ENCODE measurements at regions not wholly inside any gene's neighbourhood (a gene's known extent, or its start where the extent isn't known, plus 50 kb on each side); places are given as distances from the start of the nearest gene placed in this dataset.

DNA sequence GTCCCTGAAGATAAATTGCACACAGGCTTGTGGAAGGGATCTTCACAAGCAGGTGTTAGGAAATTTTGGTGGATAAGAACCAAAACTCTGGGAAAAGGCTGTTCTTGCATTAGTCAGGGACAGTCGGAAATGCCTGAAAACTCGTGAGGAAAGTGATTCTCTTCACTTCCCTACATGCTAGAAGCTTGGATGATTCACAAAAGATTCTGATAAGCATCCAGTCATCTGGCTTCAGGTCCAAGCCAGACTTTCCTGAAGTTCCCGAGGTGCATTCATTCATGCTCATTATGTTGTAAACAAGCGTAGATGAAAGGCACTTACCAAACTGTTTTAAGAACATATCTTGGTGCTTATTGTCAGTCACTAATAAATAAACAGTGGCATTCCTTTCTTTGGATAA lies 1028.7 kb downstream of the NTRK3 start:
- DNase-seq = no peak

DNA sequence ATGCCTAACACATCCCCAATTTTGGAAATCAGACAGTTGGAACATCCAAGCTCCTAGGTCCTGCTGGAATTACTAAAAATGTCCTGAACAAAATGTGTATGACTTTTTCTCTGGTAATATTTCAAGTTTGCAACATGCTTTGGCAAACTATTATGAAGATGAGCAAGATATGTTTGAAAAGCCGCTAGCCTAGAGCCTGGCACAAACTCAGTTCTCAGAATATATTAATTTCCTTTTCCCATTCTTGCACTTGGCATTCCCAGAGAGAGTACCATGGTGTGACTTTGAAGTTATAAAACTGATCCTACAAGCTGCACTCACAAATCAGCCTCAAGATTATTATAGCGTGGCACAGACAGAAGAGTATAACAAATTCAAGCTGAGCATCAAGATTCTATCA lies 1031.1 kb downstream of the NTRK3 start:
- DNase-seq = no peak

- DNase-seq = no peak
Measured at GRCh38 chr15:87224404-87224803, 1032.1 kb downstream of the NTRK3 start.

DNA sequence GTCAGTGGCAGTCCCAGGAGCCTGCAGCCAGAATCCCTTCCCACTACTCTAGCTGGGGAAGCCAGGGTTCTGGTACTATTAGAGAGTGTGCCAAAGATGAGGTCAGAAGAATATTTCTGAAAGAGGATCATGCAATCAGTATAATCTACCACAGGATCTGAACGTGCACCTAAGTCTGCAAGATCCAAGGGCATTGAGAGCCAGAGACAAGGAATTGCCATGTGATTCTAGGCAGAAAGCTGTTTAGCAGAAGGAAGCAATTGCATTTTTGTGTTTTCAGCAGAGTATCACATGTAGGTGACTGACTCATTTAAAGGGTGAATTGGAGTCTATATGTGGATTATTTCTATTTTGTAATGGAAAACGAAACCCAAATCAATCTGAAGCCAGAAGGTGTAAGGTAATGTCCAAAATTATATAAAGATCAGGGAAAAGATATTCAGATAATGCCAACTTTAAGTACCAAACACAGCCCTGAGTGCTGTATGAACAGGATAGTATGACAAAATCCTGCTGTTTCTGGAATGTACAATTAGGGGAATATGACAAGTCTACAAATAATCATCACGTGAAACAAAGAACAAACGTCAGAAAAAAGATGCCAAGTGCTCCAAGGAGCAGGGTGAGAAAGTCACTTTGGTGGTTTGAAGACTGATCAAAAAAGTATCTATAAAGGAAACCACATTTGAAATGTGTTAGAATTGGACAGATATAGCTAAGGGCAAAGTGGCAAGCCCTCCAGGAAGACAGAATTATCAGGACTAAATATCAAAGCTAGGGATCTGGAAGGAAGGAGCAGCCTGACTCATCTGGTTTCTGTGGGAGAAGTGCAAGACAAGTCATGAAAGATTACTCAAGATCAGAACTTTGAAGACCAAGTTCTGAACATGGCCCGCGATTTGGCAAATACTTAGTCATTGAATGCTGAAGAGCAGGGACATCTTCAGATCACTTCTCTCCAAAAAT lies 1036.6 kb downstream of the NTRK3 start:
- DNase-seq = no peak

- DNase-seq = no peak
Measured at GRCh38 chr15:87215100-87215499, 1041.4 kb downstream of the NTRK3 start.

GRCh38 chr15:87213626-87214025 lies 1042.9 kb downstream of the NTRK3 start:
- no peak for DNase-seq

DNA sequence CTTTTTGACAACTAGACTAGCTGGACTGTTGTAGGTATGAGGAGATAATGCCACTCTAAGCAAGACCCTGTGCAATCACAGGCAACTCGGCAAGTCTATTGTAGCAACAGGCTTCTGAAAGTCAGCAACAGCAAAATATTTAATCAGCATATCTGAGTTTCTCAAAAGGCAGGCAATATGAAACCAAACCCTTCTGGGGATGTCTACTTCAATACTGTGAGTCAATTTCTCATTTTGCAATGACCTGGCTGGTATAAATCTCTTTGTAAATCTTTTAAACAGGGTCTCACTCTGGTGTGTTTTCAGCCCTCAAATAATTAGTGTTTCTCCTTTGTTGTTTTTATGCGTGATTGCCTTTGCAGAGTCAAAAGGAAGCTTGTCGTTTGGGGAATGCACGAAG lies 1044.5 kb downstream of the NTRK3 start:
- no peak for DNase-seq

DNA sequence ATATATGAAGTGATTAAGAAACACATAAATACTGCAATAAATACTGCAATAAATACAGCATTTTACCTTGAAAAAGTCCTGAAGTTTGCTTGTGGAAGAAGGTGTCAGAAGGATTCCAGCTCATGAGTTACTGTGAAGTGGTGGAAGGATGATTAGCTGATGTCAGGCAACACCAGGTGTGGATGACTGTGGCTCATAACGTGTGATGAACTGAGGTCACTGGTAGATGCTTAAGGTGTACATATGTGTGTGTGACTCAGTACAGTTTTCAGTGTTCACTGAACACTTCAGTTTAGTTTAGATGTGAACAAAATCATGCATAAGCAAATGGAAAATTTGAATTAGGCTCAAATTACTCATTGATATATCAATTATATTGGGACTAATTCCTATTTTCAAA lies 1045.0 kb downstream of the NTRK3 start:
- DNase-seq = no peak

GRCh38 chr15:87209891-87210689 lies 1046.4 kb downstream of the NTRK3 start:
- DNase-seq = no peak

DNA sequence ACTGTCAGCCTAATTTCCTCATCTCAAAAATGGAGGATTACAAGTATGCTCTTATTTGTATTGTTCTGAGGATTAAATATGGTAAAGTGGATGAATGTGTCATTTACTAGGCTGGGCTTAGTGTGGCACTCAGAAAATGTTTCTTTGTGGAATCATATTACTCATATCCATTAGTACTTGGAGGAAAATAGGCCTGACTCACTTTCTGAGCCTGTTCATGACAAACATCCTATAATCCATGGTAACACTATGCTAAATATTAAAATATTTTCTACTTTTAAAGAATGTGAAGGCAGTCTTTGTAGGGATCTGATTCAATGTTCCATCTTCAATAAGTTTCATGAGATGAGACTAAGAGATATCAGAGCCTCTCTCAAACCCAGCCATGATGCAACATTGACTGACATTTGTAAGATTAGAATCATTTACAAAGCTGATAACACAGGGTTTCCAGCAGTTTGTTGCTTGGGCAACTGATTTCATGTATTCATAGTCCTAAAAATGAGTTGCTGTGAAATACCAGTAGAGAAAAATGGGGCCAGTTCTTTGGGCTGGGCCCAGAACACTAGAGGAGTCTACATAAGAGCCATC lies 1048.5 kb downstream of the NTRK3 start:
- DNase-seq = no peak

DNA sequence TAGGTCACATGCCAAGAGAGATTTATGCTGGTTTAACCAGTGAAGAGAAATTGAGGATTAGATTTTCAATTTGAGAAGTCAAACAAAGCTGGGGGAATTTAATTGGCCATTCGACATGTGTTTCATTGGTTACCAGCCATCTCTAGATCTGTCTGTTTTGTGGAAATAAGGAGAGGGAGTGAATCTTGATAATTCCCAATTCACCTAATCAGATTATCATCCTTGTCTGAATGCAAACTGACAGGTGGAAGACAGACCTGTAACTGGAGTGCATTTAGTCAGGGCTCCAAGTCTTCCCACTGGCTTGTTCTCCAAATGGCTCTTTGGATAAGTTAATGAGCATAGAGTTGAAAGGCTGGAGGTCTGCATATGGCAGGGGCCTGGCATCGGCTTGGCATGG lies 1049.3 kb downstream of the NTRK3 start:
- DNase-seq = no peak

- no peak for DNase-seq
Measured at GRCh38 chr15:87201986-87202385, 1054.6 kb downstream of the NTRK3 start.

- no peak for DNase-seq
Measured at GRCh38 chr15:87200149-87200548, 1056.4 kb downstream of the NTRK3 start.

GRCh38 chr15:87197981-87198380 lies 1058.6 kb downstream of the NTRK3 start:
- no peak for DNase-seq

DNA sequence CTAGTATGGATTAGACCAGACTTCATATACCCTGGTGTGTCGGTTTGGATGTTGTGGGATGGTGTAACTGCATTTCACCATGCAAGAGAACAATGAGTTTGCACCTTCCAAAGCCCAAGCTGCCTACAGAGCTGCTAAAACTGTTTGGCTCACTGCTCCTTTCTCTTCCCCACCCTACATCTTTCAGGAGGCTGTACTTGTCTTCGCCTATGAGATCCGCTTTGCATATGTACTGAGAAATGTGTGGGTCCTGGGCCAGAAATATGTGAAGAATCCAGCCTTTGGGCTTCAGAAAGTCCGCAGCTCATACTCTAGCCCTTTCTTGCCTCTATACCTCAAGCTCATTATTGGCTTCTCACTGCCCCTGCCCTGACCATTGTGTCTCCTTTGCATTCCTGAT lies 1060.0 kb downstream of the NTRK3 start:
- DNase-seq = no peak

DNA sequence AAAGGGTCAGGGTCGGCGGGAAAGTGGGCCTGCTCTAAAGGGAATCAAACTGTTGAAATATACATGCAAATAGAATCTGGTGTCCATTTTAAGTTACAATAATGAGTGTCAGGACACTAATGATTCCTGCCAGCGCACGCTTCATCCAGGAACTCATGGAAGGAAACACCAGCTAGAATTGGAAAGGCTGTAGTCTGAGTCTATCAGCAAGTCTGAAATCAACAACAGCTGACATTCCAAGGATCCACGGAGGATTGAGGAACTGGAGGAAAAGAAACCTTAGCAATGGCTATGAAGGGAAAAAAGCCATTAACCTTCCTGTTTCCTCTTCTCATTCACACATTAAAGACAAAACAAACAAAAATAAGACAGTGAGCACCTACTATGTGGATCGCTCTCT lies 1063.1 kb downstream of the NTRK3 start:
- DNase-seq = no peak

GRCh38 chr15:87167706-87168105 lies 1088.0 kb downstream of the AGBL1 start:
- no peak for DNase-seq

GRCh38 chr15:87167055-87167454 lies 1087.4 kb downstream of the AGBL1 start:
- no peak for DNase-seq

DNA sequence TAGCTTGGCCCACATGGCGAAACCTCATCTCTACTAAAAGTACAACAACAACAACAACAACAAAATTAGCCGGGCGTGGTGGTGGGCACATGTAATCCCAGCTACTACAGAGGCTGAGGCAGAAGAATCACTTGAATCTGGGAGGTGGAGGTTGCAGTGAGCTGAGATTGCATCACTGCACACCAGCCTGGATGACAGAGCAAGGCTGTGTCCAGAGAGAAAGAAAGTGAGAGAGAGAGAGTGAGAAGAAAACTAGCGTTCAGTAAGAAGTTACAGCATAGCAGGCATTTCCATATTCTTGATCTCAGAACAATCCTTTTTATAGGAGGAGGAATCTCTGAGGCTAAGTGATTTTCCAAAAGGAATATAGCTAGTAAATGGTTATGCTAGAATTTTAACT lies 1076.1 kb downstream of the AGBL1 start:
- no peak for DNase-seq

DNA sequence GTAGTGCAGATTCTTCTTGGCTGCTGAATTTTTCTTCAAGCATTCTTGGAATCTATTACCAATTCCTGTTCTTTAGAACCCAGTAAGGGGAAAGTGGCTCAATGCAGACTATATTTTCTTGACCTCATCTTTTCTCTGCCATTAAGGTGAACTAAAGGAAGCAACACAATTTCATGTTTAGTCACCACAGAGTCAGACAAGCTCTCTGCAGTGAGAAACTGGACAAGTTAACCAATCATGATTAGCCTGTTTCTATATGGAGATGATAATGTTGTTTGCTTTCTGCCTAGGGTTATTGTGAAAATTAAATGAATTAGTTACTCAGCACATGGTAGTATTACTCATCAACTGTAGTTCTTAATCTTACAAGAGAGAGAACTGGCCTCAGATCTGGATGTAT lies 1075.1 kb downstream of the AGBL1 start:
- DNase-seq = no peak

DNA sequence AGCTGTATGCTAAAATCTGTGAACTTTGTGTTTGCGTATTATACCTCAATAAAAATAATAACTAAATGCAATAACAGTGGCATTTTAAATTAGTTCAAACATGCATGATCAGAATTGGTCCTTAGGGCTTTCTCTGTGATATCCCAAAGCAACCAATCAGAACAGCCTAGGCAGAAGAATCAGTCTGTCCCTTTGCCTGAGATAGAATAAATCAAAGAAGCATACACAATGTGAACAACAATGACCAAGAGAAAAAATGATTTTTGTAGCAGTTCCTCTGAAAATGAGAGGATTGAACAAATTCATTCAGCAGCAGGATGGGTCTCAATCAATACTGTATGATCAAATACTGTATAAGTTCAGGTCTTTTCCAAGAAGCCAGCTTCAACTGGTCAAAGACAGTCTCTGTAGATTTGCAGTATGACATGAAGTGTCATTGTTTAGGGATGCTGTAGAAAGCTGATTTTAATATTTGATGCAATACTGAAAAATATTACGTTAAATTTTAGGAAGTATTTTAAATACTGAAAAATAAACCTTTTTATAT lies 1071.6 kb downstream of the AGBL1 start:
- no peak for DNase-seq

DNA sequence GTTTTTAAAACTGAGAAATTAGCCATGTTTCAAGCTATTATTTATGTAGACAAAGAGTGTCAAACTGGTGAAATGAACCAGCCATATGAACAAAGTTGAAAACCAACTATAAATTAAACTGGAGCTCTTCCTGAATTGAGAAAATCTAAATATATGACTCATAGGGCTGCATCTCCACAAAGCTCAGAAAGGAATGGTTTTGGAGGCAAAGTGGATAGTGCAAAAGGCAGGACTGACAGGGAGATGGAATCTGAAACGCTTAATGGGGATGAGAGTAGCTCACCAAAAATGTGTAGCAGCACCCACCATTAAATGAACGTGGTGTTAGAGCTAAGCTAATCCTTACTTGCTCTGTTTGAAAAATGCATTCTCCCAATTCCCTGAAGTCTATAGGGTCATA lies 1066.0 kb downstream of the AGBL1 start:
- no peak for DNase-seq

GRCh38 chr15:87144775-87145174 lies 1065.1 kb downstream of the AGBL1 start:
- DNase-seq = peak; percentile 4

Measured in left kidney (tissue), 1 donor.